HepG2 (cell line): ENCODE measurements at regions not wholly inside any gene's neighbourhood (a gene's known extent, or its start where the extent isn't known, plus 50 kb on each side); places are given as distances from the start of the nearest gene placed in this dataset.

Experiments used
- ATAC-seq: fragments of 200-7000 bp; cut with Tn5 transposase; 3 replicates; pipeline ENCODE4 v1.9.1; 2020; ENCODE audit warnings: mild to moderate bottlenecking, moderate library complexity
- BruUV-seq: library from RNA; stranded (reverse); fragments of 400-500 nt; replicated peaks from 2 replicates; lab custom pipeline; 2021; lab: Mats Ljungman, UMichigan
- CTCF ChIA-PET: fragments of 300-600 bp; formaldehyde crosslinking; extraction: SDS; loops from one replicate; lab custom pipeline; 2021; ENCODE audit warnings: low total read pairs, inconsistent platforms, low intra/inter-chr PET ratio; lab: Yijun Ruan, JAX
- POLR2A ChIA-PET: fragments of 350-600 bp; sonication (Branson Sonifier 250); formaldehyde crosslinking; loops from one replicate; lab custom pipeline; 2020; ENCODE audit warnings: antibody characterized with exemption, inconsistent platforms; lab: Yijun Ruan, JAX
- DNase-seq: peaks from one replicate; pipeline ENCODE4 v3.0.0-alpha.2; 2015; ENCODE audit warnings: low spot score
- FAIRE-seq: peaks from 3 replicates; lab custom pipeline; 2011; peaks lifted over from hg19 to GRCh38; lab: Jason Lieb, UNC
- H2AFZ ChIP-seq: one replicate; pipeline ENCODE4 v1.6.1; 2011; ENCODE audit warnings: low read length, inconsistent platforms
- H3K27ac ChIP-seq: fragments of 300-600 bp; 3 replicates; pipeline ENCODE4 v1.8.0; 2011; ENCODE audit warnings: mixed run types, mild to moderate bottlenecking, mixed read lengths, low read length, inconsistent platforms; ENCODE audit not compliant: insufficient read depth; ENCODE audit errors: extremely low read length
- H3K27me3 ChIP-seq, 2 experiments: fragments of 200-600 bp in 1 of 2; 2 replicates in 1 of 2; 3 replicates in 1 of 2; pipeline versions ENCODE4 v1.6.0 to v1.8.0; 2011; ENCODE audit warnings: low read length in 2 of 2, mild to moderate bottlenecking in 2 of 2, moderate library complexity in 2 of 2, inconsistent platforms in 1 of 2; ENCODE audit not compliant: insufficient read depth in 2 of 2, control insufficient read depth in 1 of 2
- H3K36me3 ChIP-seq, 2 experiments: fragments of 200-600 bp in 1 of 2; replicated peaks in 1 of 2; 2 replicates in 1 of 2; 3 replicates in 1 of 2; pipeline versions ENCODE4 v1.5.1 to v1.8.0; 2011; ENCODE audit warnings: low read length in 2 of 2, inconsistent platforms in 1 of 2; ENCODE audit not compliant: insufficient read depth in 2 of 2, control insufficient read depth in 1 of 2
- H3K4me1 ChIP-seq: 2 replicates; pipeline ENCODE4 v1.5.1; 2012; ENCODE audit warnings: low read length, inconsistent platforms; ENCODE audit not compliant: insufficient read depth
- H3K4me2 ChIP-seq: 2 replicates; pipeline ENCODE4 v1.6.0; 2011; ENCODE audit warnings: low read depth, low read length, inconsistent platforms
- H3K4me3 ChIP-seq, 3 experiments: fragments of 200-600 bp in 1 of 3; sonication (generic), shearing (Covaris generic) in 1 of 3; replicated peaks in 1 of 3; 2 replicates each; pipeline ENCODE4 v1.5.1; 2011 to 2016; ENCODE audit warnings: low read length in 3 of 3, inconsistent platforms in 2 of 3, low read depth in 2 of 3, mild to moderate bottlenecking in 2 of 3, control low read depth in 1 of 3, mixed read lengths in 1 of 3; ENCODE audit not compliant: insufficient read depth in 1 of 3
- H3K79me2 ChIP-seq: one replicate; pipeline ENCODE4 v1.6.1; 2011; ENCODE audit warnings: low read length, inconsistent platforms; ENCODE audit not compliant: insufficient read depth
- H3K9ac ChIP-seq: 2 replicates; pipeline ENCODE4 v1.6.0; 2011; ENCODE audit warnings: mild to moderate bottlenecking, low read depth, low read length, inconsistent platforms; ENCODE audit not compliant: insufficient read depth
- H3K9me3 ChIP-seq: 2 replicates; pipeline ENCODE4 v1.5.1; 2012; ENCODE audit warnings: mild to moderate bottlenecking, low read length
- H4K20me1 ChIP-seq: 2 replicates; pipeline ENCODE4 v1.6.0; 2011; ENCODE audit warnings: inconsistent platforms, mild to moderate bottlenecking, low read length, moderate library complexity; ENCODE audit not compliant: insufficient read depth
- USF2 ChIP-seq, 2 experiments: sonication (generic) in 1 of 2; formaldehyde crosslinking in 1 of 2; IDR thresholded peaks; 2 replicates each; pipeline versions ENCODE4 v1.5.1 to v1.6.1; 2011 to 2020; ENCODE audit warnings: borderline replicate concordance in 1 of 2, low read depth in 1 of 2, low read length in 1 of 2, mild to moderate bottlenecking in 1 of 2, missing genetic modification reagents in 1 of 2, moderate library complexity in 1 of 2
- ZNF572 ChIP-seq: sonication (generic); formaldehyde crosslinking; IDR thresholded peaks from 2 replicates; pipeline ENCODE4 v1.5.1; 2020; ENCODE audit warnings: mild to moderate bottlenecking, missing genetic modification reagents
- WGBS: methylation state at CpG from one replicate; pipeline ENCODE4 v1.1.6; 2017; ENCODE audit warnings: low lambda C conversion rate; 5-methylcytosine and 5-hydroxymethylcytosine counted together
- in situ Hi-C: cut with HindIII; loops from 2 replicates; pipeline ENCODE4 v1.10.0; 2017; ENCODE audit warnings: low pct_unique_long_range_greater_than_20kb; ENCODE audit not compliant: extremely low pct_ligation_motif_present
- intact Hi-C: fragments of 100-400 bp; cut with micrococcal nuclease; formaldehyde crosslinking; loops from one replicate; pipeline ENCODE4 v1.10.0; 2022; ENCODE audit not compliant: unreplicated experiment
- TF ChIP-seq, protein P1 (sequence below): sonication (generic); formaldehyde crosslinking; IDR thresholded peaks from 2 replicates; pipeline ENCODE4 v1.4.0; 2020; ENCODE audit warnings: mild to moderate bottlenecking, missing genetic modification reagents

DNA sequence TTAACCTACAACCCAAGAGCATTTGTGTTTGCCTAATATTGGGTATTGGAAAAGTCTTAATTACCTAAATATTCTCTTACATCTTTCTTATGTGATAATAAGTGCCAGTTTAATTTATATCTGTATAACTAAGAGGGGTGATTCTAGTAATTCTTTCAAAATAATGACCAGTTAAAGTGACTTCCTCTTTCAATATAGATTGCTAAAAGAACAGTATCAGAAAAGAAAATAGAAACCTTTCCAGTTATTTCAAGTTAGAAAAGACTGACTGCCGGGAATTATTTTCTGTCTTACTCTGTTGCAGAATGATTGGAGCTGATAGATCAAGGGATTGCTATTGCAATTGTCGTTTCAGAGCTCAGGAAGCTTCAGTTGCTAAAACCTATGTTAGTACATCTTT lies 525.0 kb upstream of the SEMA3D start:
- FAIRE-seq, result no peak
- Histone ChIP-seq H3K9me3 (no peaks in the 10 kb centered on the region), H3K79me2 (no peaks in the 10 kb centered on the region), H3K27ac (no peak overlapping the region), H3K4me1 (no peaks in the 10 kb centered on the region), H3K4me3 (no peak overlapping the region), H2AFZ (no peak overlapping the region), H3K4me2 (no peak overlapping the region), H4K20me1 (no peaks in the 10 kb centered on the region), H3K9ac (no peak overlapping the region), H3K36me3 (no peaks in the 10 kb centered on the region), H3K27me3 (no peaks in the 10 kb centered on the region)
- BruUV-seq, result no TSS peak
- in situ Hi-C loops (no loop called here), intact Hi-C loops (no loop called here)
- ChIA-PET CTCF (no interaction called here), POLR2A (no interaction called here)
- no peak for ATAC-seq
- no peak for TF ChIP-seq USF2 (IDR thresholded peaks at IDR 0.05; ENCODE audit: low read depth, low read length)
- TF ChIP-seq USF2 (CRISPR knock-in tag; IDR thresholded peaks at IDR 0.05; ENCODE audit: borderline replicate concordance), result no peak
- TF ChIP-seq, protein P1, sequence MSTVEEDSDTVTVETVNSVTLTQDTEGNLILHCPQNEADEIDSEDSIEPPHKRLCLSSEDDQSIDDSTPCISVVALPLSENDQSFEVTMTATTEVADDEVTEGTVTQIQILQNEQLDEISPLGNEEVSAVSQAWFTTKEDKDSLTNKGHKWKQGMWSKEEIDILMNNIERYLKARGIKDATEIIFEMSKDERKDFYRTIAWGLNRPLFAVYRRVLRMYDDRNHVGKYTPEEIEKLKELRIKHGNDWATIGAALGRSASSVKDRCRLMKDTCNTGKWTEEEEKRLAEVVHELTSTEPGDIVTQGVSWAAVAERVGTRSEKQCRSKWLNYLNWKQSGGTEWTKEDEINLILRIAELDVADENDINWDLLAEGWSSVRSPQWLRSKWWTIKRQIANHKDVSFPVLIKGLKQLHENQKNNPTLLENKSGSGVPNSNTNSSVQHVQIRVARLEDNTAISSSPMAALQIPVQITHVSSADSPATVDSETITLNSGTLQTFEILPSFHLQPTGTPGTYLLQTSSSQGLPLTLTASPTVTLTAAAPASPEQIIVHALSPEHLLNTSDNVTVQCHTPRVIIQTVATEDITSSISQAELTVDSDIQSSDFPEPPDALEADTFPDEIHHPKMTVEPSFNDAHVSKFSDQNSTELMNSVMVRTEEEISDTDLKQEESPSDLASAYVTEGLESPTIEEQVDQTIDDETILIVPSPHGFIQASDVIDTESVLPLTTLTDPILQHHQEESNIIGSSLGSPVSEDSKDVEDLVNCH (CRISPR knock-in tag), result no peak
- TF ChIP-seq ZNF572 (CRISPR knock-in tag), result no peak
- WGBS, result 27% methylated on average over 2 of the region's 2 CpGs
- no peak for DNase-seq
